ENCODE measurements at regions not wholly inside any gene's neighbourhood (a gene's known extent, or its start where the extent isn't known, plus 50 kb on each side); places are given as distances from the start of the nearest gene placed in this dataset.
"Not testable (repeated sequence)": the region's sequence is repeated elsewhere in the genome, so short reads cannot be mapped to it uniquely, and the experiment has no call there.

DNA sequence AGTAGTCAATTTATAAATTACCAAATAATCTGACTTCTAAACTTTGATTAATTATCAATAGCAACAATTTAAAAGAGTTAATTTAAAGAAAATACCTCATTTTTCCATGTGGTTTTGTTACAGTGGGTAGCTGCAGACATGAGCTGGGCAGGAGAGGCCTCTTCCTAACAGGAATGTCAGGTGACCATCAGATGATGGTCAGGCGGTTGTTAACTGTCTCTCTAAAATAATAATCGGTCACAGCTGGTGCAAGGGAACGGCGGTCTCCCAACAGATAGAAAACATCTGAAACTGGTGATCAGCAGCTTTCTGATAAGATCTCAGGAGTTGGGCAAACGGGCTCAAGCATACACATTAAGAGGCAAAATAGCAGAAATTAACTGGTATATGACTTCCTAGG is 342.7 kb upstream of the CYLC2 start:
- Mint-ChIP-seq H3K4me1 (ENCODE audit: low read depth in 2 of 2) (no peaks in the 10 kb centered on the region), H3K36me3 (ENCODE audit: insufficient read depth) (no peaks in the 10 kb centered on the region), H3K9me3 (peaks cover 0 to 7% of the 10 kb centered on the region in 2 donors), H3K27ac (no peak overlapping the region), H3K4me3 (no peak overlapping the region), H3K27me3 (no peaks in the 10 kb centered on the region)
- DNase-seq (no peak), ATAC-seq (replicated peaks) (no peak)

- ATAC-seq (replicated peaks) (no peak), DNase-seq (no peak)
- Mint-ChIP-seq H3K27me3 (no peaks in the 10 kb centered on the region), H3K4me1 (ENCODE audit: low read depth in 2 of 2) (no peaks in the 10 kb centered on the region), H3K27ac (no peak overlapping the region), H3K4me3 (no peak overlapping the region), H3K36me3 (ENCODE audit: insufficient read depth) (no peaks in the 10 kb centered on the region), H3K9me3 (peaks cover 0 to 7% of the 10 kb centered on the region in 2 donors)
These were observed 344.2 kb upstream of the CYLC2 start for GRCh38 chr9:102650896-102651295.

- Mint-ChIP-seq H3K4me3 (no peak overlapping the region), H3K27ac (no peak overlapping the region), H3K4me1 (ENCODE audit: low read depth in 2 of 2) (no peaks in the 10 kb centered on the region), H3K36me3 (ENCODE audit: insufficient read depth) (no peaks in the 10 kb centered on the region), H3K27me3 (no peaks in the 10 kb centered on the region), H3K9me3 (peaks cover 0 to 8% of the 10 kb centered on the region in 2 donors)
- ATAC-seq (replicated peaks): no peak
- DNase-seq: no peak
These were observed 352.5 kb upstream of the CYLC2 start for GRCh38 chr9:102642651-102643050.

DNA sequence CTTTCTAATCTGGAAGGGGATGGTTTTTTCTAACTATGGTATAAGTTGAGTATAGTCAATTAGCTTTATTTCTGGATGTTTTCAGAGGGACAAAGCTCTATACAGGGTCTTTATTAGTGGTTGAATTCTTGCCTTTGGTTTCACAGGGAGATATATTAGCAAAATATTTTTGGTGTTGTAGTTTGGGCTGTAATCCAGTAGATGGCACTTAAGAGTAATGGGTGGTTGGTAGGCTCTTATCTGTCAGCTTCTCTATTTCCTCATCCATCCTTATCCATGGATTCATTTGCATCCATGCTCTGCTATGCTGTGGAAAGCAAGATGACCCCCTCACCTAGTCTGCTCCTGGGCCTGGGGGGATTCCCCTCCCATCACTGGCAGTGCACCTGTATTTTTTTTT is 363.6 kb upstream of the CYLC2 start:
- Mint-ChIP-seq H3K27ac (no peak overlapping the region), H3K9me3 (peaks cover 6 to 17% of the 10 kb centered on the region in 2 donors), H3K36me3 (ENCODE audit: insufficient read depth) (no peaks in the 10 kb centered on the region), H3K4me3 (no peak overlapping the region), H3K4me1 (ENCODE audit: low read depth in 2 of 2) (no peaks in the 10 kb centered on the region), H3K27me3 (no peaks in the 10 kb centered on the region)
- no peak for DNase-seq
- ATAC-seq (replicated peaks): no peak

- no peak overlapping the region for H3K27ac Mint-ChIP-seq
- H3K36me3 Mint-ChIP-seq (ENCODE audit: insufficient read depth): no peaks in the 10 kb centered on the region
- no peaks in the 10 kb centered on the region for H3K4me1 Mint-ChIP-seq (ENCODE audit: low read depth in 2 of 2)
- peaks cover 7 to 9% of the 10 kb centered on the region in 2 donors for H3K9me3 Mint-ChIP-seq
- DNase-seq (no peak), ATAC-seq (replicated peaks) (no peak)
- no peak overlapping the region for H3K4me3 Mint-ChIP-seq
- no peaks in the 10 kb centered on the region for H3K27me3 Mint-ChIP-seq
These were observed 385.7 kb upstream of the CYLC2 start for GRCh38 chr9:102609461-102609860.

- not testable (repeated sequence) for ATAC-seq (replicated peaks); H3K9me3 Mint-ChIP-seq
These were observed 391.6 kb upstream of the CYLC2 start for GRCh38 chr9:102603198-102604195.

GRCh38 chr9:102594241-102594640 is 400.9 kb upstream of the CYLC2 start:
- Mint-ChIP-seq H3K9me3 (peaks cover 5 to 16% of the 10 kb centered on the region in 2 donors), H3K27me3 (no peaks in the 10 kb centered on the region), H3K4me3 (no peak overlapping the region), H3K27ac (no peak overlapping the region), H3K36me3 (ENCODE audit: insufficient read depth) (no peaks in the 10 kb centered on the region), H3K4me1 (ENCODE audit: low read depth in 2 of 2) (no peaks in the 10 kb centered on the region)
- no peak for ATAC-seq (replicated peaks)
- DNase-seq: no peak

More at GRCh38 chr9:102603198-102604195, 391.6 kb upstream of the CYLC2 start:
- not testable (repeated sequence) for H3K36me3 Mint-ChIP-seq (ENCODE audit: insufficient read depth); DNase-seq; H3K4me3 Mint-ChIP-seq; H3K27ac Mint-ChIP-seq; H3K27me3 Mint-ChIP-seq; H3K4me1 Mint-ChIP-seq (ENCODE audit: low read depth in 2 of 2)

- Mint-ChIP-seq H3K27me3 (no peaks in the 10 kb centered on the region), H3K9me3 (peaks cover 8 to 12% of the 10 kb centered on the region in 2 donors), H3K27ac (no peak overlapping the region), H3K4me3 (no peak overlapping the region), H3K4me1 (ENCODE audit: low read depth in 2 of 2) (no peaks in the 10 kb centered on the region), H3K36me3 (ENCODE audit: insufficient read depth) (no peaks in the 10 kb centered on the region)
- ATAC-seq (replicated peaks) (no peak), DNase-seq (no peak)
These were observed 407.9 kb upstream of the CYLC2 start for GRCh38 chr9:102587281-102587680.

- no peak for DNase-seq
- H3K4me1 Mint-ChIP-seq (ENCODE audit: low read depth in 2 of 2): no peaks in the 10 kb centered on the region
- H3K27ac Mint-ChIP-seq: no peak overlapping the region
- H3K36me3 Mint-ChIP-seq (ENCODE audit: insufficient read depth): no peaks in the 10 kb centered on the region
- no peak for ATAC-seq (replicated peaks)
- peaks cover 0 to 13% of the 10 kb centered on the region in 2 donors for H3K9me3 Mint-ChIP-seq
- H3K4me3 Mint-ChIP-seq: no peak overlapping the region
- H3K27me3 Mint-ChIP-seq: no peaks in the 10 kb centered on the region
These were observed 425.7 kb upstream of the CYLC2 start for GRCh38 chr9:102569436-102569835.

GRCh38 chr9:102551346-102551745 is 443.8 kb upstream of the CYLC2 start:
- ATAC-seq (replicated peaks): no peak
- Mint-ChIP-seq H3K27ac (no peak overlapping the region), H3K4me3 (no peak overlapping the region), H3K9me3 (peaks cover 10 to 39% of the 10 kb centered on the region in 2 donors), H3K27me3 (no peaks in the 10 kb centered on the region), H3K4me1 (ENCODE audit: low read depth in 2 of 2) (no peaks in the 10 kb centered on the region), H3K36me3 (ENCODE audit: insufficient read depth) (no peaks in the 10 kb centered on the region)
- no peak for DNase-seq

DNA sequence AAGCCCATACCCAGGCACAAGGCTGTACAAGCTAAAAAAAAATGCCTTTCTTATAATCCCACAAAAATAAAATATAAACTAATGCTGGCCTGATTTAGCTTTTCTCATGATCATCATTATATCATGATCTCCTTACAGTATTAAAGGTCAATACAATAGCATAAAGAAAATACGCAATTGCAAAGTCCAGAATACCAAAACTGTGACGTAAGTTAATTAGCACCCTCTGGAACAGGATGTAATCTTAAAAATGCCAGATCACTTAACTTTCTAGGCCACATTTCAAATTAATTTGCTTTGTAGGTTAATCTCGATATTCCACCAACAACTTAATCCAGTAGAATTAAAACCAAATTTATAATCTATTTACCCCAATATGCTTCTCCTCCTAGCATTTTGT is 444.2 kb upstream of the CYLC2 start:
- Mint-ChIP-seq H3K27me3 (no peaks in the 10 kb centered on the region), H3K36me3 (ENCODE audit: insufficient read depth) (no peaks in the 10 kb centered on the region), H3K4me3 (no peak overlapping the region), H3K27ac (no peak overlapping the region), H3K9me3 (peaks cover 10 to 39% of the 10 kb centered on the region in 2 donors), H3K4me1 (ENCODE audit: low read depth in 2 of 2) (no peaks in the 10 kb centered on the region)
- ATAC-seq (replicated peaks) (no peak), DNase-seq (no peak)

- Mint-ChIP-seq H3K9me3 (peaks cover 10 to 39% of the 10 kb centered on the region in 2 donors), H3K36me3 (ENCODE audit: insufficient read depth) (no peaks in the 10 kb centered on the region), H3K27me3 (no peaks in the 10 kb centered on the region), H3K27ac (no peak overlapping the region), H3K4me1 (ENCODE audit: low read depth in 2 of 2) (no peaks in the 10 kb centered on the region), H3K4me3 (no peak overlapping the region)
- ATAC-seq (replicated peaks) (no peak), DNase-seq (no peak)
These were observed 444.9 kb upstream of the CYLC2 start for GRCh38 chr9:102550266-102550665.

- Mint-ChIP-seq H3K4me1 (ENCODE audit: low read depth in 2 of 2) (no peaks in the 10 kb centered on the region), H3K27me3 (no peaks in the 10 kb centered on the region), H3K36me3 (ENCODE audit: insufficient read depth) (no peaks in the 10 kb centered on the region), H3K4me3 (no peak overlapping the region), H3K27ac (no peak overlapping the region), H3K9me3 (peaks cover 3 to 8% of the 10 kb centered on the region in 2 donors)
- no peak for DNase-seq
- no peak for ATAC-seq (replicated peaks)
These were observed 461.1 kb upstream of the CYLC2 start for GRCh38 chr9:102534031-102534430.

DNA sequence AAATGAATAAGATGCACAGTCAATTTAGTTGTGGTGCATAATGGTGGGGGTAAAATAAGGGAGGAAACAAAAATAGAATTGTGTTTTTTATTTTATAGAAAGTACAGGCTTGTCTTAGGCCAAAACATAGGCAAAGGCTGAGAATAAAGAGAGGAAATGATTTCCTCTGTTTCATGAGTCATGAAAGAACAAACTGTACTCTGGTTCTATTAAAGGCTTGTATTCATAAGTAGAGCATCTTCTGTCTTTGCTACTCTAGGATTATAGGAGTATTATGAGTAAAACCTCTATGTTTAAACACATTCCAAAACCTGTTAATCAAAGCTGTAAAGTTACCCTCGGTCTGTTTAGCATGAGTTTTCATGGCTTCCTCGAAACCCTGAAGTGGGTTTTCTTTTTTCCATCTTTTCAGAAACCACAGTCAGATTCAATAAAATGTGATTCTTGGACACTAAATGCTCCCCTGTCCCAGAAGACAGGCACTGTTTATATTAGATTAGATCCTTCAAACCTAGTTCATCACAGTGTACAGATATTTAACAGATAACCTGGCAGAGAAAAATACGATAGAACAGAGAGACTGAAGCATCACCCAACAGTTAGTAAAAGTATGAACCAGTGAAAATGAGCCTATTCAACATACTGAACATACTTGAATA is 473.9 kb upstream of the CYLC2 start:
- no peaks in the 10 kb centered on the region for H3K27me3 Mint-ChIP-seq
- H3K36me3 Mint-ChIP-seq (ENCODE audit: insufficient read depth): no peaks in the 10 kb centered on the region
- H3K4me3 Mint-ChIP-seq: no peak overlapping the region
- no peak for DNase-seq
- H3K27ac Mint-ChIP-seq: no peak overlapping the region
- peaks cover 9 to 19% of the 10 kb centered on the region in 2 donors for H3K9me3 Mint-ChIP-seq
- H3K4me1 Mint-ChIP-seq (ENCODE audit: low read depth in 2 of 2): no peaks in the 10 kb centered on the region
- no peak for ATAC-seq (replicated peaks)

All from effector memory CD8-positive, alpha-beta T cell (primary cell).